HG03095 (cell line): ENCODE measurements at regions not wholly inside any gene's neighbourhood (a gene's known extent, or its start where the extent isn't known, plus 50 kb on each side); places are given as distances from the start of the nearest gene placed in this dataset.

Source experiments
- ATAC-seq: cut with Tn5 transposase; IDR thresholded peaks from one replicate; pipeline ENCODE4 v1.9.1; 2021; ENCODE audit warnings: moderate library complexity; ENCODE audit not compliant: unreplicated experiment

DNA sequence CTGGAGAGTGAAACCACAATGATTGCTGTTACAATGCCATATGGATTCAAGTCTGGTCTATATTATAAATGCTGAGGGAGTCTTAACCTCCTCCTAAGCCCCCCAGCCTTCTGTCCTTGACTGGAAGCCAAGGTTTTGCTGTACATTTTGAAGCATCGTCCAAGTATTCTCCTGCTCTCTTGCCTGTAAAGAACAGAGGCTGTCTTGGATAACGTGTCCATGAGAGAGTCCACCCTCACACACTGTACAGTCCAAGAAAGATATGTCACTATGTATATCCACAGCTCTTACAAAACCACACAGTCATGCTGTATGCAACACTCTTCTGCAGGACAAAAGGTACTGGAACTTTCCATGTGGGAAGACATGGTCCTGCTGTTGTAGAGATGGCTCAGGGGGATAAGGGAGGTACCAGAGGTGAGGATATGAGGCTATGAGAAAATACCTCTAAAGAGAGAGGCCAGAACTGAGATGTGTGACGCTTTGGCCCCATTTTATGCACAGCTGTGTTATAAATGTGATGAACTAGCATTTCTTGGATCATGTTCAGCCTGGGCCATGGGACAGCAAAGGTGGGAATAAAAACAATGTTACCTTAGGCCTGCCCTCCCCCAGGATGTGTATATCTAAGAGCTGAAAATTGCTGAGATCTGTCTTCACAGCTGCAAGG, 678.6 kb downstream of the IQCM start:
- no peak for ATAC-seq

- ATAC-seq = no peak
These were observed 680.6 kb downstream of the IQCM start for GRCh38 chr4:149135062-149135461.

- no peak for ATAC-seq
These were observed 678.8 kb upstream of the NR3C2 start for GRCh38 chr4:149121023-149121404.

DNA sequence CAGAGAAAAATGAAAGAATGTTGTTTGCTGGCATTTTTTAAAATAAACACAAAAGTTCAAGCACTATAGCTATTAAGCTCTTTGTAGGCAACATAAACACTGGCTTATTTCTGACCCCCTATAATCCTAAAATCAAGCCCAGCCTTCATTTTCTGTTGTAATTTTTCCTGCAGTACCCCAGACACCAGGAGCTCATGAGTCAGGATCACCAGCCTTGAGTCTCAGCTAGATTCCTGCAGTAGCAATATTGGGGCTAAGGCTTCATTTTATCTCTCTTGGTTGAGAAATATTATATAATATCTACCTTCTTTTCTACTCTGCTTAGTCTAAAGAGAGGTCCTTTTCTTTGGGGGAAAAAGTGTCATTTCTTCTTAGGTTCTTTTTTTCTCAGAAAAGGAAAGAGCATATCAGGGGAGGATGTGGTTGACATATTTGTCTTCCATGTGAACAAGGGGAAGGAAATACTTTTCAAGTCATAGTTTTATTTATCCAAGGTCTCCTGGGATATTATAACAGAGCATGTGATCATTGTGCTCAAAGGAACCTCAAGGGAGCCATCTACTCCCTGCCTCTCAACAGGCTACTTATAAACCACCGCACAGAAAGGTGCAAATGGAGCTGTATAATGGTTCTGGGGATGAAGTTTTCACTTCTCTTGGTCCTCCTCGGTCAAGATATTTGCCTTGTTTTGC, 678.3 kb upstream of the NR3C2 start:
- no peak for ATAC-seq

- no peak for ATAC-seq
These were observed 674.6 kb upstream of the NR3C2 start for GRCh38 chr4:149116806-149117205.

GRCh38 chr4:149113804-149114430, 671.7 kb upstream of the NR3C2 start:
- ATAC-seq = no peak

DNA sequence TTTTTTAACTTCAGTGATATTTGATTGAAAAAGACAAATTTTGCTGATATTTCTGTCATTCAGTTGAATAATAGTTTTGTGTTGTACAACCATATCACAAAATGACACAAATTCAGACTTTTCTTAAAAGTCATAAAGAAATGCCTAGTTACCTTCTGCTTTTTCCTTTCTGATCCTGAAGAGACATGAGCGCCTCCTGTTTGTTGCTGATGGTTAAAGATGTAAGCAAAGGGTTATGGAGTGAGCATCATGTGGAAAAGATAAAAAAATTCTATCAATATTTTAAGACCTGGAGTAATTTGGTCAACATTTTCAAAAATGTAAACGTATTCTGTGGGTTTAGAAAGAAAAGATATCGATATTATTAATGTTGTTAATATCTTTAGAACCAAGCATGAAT, 669.9 kb upstream of the NR3C2 start:
- ATAC-seq = no peak

DNA sequence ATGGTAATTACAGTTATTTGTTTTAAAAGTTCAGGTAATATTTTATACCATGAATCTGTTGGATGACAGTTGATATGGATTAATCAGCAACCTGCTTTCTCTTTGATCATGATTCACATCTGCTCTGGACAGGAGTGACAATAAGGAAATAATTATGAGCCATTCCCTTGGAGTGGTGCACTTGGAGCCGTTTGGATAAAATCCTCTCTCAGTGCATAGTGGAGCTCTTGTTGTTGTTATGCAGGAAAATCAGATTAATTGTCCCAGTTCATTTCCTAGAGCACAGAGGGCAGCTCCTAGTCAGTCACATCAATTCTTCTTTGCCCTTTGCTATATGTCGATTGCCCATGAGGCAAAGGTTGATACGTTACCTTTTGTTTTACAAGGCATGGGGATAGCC, 668.3 kb upstream of the NR3C2 start:
- ATAC-seq = no peak

- ATAC-seq = no peak
These were observed 666.4 kb upstream of the NR3C2 start for GRCh38 chr4:149108626-149109025.

GRCh38 chr4:149102765-149103164, 660.6 kb upstream of the NR3C2 start:
- ATAC-seq = no peak

GRCh38 chr4:149101649-149102048, 659.4 kb upstream of the NR3C2 start:
- ATAC-seq = no peak

- no peak for ATAC-seq
These were observed 653.6 kb upstream of the NR3C2 start for GRCh38 chr4:149095811-149096210.

DNA sequence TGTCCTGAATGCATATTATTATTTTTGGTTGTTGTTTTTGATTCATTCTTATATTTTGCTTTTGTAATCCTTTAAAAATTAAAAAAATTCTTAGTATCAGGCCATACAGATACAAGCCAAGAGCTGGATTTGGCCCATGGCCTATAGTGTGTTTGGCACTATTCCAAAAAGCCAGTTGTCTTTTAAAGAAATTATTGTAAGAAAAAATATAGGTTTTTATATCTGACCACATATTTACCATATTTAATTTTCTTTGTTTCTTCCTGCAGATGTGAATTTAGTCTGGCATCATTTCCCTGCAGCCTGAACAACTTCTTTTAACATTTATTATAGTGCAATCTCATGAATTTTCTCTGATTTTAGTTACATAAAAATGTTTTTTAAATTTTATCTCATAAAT, 652.8 kb upstream of the NR3C2 start:
- no peak for ATAC-seq

- no peak for ATAC-seq
These were observed 641.9 kb upstream of the NR3C2 start for GRCh38 chr4:149084144-149084543.

- ATAC-seq = no peak
These were observed 635.0 kb upstream of the NR3C2 start for GRCh38 chr4:149077181-149077580.

DNA sequence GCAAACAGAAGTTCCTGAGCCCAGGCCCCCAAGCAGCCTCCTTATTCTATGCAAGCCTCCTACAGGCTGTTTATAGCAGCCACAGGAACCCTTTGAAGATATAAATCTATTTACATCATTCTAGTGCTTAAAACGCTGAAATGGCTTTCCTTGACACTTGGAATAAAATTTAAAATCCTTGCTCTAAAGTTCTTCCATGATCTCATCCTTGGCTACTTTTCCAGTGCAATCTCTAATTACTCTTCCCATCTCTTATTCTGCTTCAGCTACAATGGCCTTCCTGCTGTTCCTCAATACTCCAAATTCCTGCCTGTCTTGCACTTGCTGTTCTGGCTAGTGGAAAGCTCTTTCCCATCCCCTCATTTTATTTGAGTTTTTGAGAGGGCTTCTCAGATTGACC, 634.2 kb upstream of the NR3C2 start:
- no peak for ATAC-seq

GRCh38 chr4:149072384-149072783, 630.2 kb upstream of the NR3C2 start:
- no peak for ATAC-seq

DNA sequence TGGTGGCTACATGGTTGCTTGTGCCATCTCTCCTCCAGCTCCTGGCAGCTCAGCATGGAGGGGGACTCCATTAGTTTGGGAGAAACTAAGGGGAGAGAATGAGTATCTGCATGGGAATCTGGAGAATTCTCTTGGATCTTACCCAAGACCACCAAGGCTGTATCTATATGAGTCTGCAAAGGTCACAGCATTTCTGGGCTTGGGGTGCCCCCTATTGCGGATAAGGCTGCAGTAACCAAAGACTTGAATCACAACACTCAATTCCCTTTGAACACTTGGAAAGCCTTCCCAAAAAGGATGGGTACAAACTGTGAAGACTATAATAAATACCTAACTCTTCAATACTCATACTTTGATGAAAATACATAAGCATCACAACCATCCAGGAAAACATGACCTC, 623.5 kb upstream of the NR3C2 start:
- ATAC-seq = no peak

- no peak for ATAC-seq
These were observed 620.8 kb upstream of the NR3C2 start for GRCh38 chr4:149062997-149063396.

- ATAC-seq = no peak
These were observed 615.4 kb upstream of the NR3C2 start for GRCh38 chr4:149057594-149057993.

DNA sequence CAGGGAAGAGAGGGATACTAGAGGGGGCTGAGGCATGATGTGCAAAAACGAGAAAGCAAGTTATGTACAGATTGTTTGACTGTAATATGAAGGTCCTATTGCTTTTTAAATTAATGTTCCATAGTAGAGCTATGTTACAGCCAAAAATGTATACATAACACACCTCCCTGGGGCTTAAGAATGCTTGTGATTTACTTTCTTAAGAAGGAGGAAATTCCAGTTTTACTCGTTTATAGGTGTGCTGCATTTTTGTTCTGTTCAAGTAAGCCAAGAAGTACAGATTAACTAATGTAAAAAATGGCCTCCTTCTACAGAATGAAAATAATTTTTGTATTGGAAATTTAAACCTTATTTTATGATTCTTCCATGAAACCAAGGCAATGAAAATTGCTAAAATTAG, 614.4 kb upstream of the NR3C2 start:
- no peak for ATAC-seq

DNA sequence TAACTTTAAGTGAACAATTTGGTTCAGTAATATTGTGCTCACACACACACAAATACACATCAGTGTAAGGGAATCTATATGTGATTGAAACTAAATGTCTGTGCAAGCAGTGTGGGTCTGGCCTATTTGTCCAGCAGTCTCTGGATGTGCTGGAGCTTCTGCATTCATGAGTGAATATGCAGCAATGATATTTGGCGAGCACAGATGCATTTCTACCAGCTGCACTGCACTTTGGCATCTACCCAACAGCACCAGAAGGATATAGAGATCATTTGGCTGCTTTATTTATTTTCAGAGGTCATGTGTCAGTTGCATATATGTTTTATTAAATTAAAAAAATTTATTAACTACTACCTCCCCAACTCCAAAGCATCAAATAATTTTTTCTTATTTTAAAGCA, 613.4 kb upstream of the NR3C2 start:
- no peak for ATAC-seq
